ENCODE measurements at regions not wholly inside any gene's neighbourhood (a gene's known extent, or its start where the extent isn't known, plus 50 kb on each side); places are given as distances from the start of the nearest gene placed in this dataset.

DNA sequence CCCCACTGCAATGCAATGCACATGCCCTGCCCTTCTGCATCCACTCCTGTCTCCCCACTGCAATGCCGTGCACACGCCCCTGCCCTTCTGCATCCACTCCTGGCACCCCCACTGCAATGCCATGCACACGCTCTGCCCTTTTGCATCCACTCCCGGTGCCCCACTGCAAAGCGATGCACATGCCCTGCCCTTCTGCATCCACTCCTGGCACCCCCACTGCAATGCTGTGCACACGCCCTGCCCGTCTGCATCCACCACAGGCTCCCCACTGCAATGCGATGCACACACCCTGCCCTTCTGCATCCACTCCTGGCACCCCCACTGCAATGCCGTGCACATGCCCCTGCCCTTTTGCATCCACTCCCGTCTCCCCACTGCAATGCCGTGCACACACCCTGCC, 98.1 kb downstream of the KCTD15 start:
- Histone ChIP-seq H3K36me3 (ENCODE audit: control insufficient read depth in 2 of 2, insufficient read depth in 2 of 2, low read length in 1 of 2) (no peaks in the 10 kb centered on the region), H3K9me3 (ENCODE audit: control insufficient read depth in 2 of 2, insufficient read depth in 1 of 2, low read length in 1 of 2) (peaks cover 0 to 1% of the 10 kb centered on the region in 2 donors), H3K27me3 (ENCODE audit: control insufficient read depth in 2 of 2, insufficient read depth in 1 of 2, low read length in 1 of 2) (no peaks in the 10 kb centered on the region), H3K4me1 (ENCODE audit: control insufficient read depth in 2 of 2, insufficient read depth in 2 of 2, low read length in 2 of 2) (no peaks in the 10 kb centered on the region), H3K27ac (ENCODE audit: low read depth in 1 of 2, low read length in 1 of 2) (no peak overlapping the region), H3K4me3 (ENCODE audit: low read length in 2 of 2) (no peak overlapping the region)
- no peak for DNase-seq (ENCODE audit: low read depth in 6 of 9, low spot score in 9 of 9)
- 88% methylated on average over 11 of the region's 11 CpGs for WGBS

DNA sequence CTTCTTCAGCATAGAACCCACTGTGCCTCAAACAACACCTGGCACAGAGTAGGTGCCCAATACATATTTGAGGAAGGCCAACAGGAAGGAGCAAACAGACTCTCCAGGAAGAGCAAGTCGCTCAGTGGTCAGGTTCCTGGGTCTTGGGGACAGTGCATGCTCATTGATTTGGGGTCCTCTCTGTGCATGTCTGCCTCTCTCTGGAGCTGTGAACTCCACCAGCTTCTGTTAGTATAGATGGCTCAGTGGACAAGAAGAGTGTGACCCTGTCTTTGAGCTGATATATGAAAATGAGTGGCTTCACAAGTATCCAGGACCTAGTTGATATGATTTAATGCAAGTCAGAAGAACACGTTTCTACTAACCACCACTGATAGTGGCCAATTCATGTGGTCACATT, 98.7 kb downstream of the KCTD15 start:
- 66% methylated on average over 2 of the region's 2 CpGs for WGBS
- H3K36me3 ChIP-seq (ENCODE audit: control insufficient read depth in 2 of 2, insufficient read depth in 2 of 2, low read length in 1 of 2), result no peaks in the 10 kb centered on the region
- no peaks in the 10 kb centered on the region for H3K27me3 ChIP-seq (ENCODE audit: control insufficient read depth in 2 of 2, insufficient read depth in 1 of 2, low read length in 1 of 2)
- H3K27ac ChIP-seq (ENCODE audit: low read depth in 1 of 2, low read length in 1 of 2), result no peak overlapping the region
- H3K9me3 ChIP-seq (ENCODE audit: control insufficient read depth in 2 of 2, insufficient read depth in 1 of 2, low read length in 1 of 2), result peaks cover 0 to 1% of the 10 kb centered on the region in 2 donors
- no peak for DNase-seq (ENCODE audit: low read depth in 6 of 9, low spot score in 9 of 9)
- H3K4me1 ChIP-seq (ENCODE audit: control insufficient read depth in 2 of 2, insufficient read depth in 2 of 2, low read length in 2 of 2), result no peaks in the 10 kb centered on the region
- H3K4me3 ChIP-seq (ENCODE audit: low read length in 2 of 2), result no peak overlapping the region

DNA sequence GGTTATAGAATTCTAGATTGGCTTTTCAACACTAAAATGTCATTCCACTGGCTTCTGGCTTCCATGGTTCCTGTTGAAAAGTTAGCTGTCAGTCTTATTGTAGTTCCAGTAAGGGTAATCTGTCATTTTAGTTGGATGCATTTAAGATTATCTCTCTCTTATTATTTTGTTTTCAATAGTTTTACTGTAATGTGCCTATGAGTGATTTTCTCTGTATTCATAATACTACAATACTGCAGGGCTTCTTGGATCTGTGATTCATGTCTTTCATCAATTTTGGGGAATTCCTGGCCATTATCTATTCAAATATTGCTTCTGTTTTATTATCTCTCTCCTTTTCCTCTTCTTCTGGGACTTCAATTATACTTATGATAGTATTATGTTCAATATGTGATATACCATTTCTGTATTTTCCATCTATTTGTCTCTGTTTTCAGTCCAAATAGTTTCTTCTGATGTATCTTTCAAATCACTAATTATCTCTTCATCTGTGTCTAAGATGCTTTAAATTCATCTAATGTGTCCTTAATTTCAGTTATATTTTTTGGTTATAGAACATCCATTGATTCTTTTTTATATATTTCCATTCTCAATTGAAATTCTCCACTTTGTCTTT, 101.5 kb downstream of the KCTD15 start:
- Histone ChIP-seq H3K9me3 (ENCODE audit: control insufficient read depth in 2 of 2, insufficient read depth in 1 of 2, low read length in 1 of 2) (peaks cover 0 to 1% of the 10 kb centered on the region in 2 donors), H3K4me1 (ENCODE audit: control insufficient read depth in 2 of 2, insufficient read depth in 2 of 2, low read length in 2 of 2) (no peaks in the 10 kb centered on the region), H3K36me3 (ENCODE audit: control insufficient read depth in 2 of 2, insufficient read depth in 2 of 2, low read length in 1 of 2) (no peaks in the 10 kb centered on the region), H3K27ac (ENCODE audit: low read depth in 1 of 2, low read length in 1 of 2) (no peak overlapping the region), H3K27me3 (ENCODE audit: control insufficient read depth in 2 of 2, insufficient read depth in 1 of 2, low read length in 1 of 2) (no peaks in the 10 kb centered on the region), H3K4me3 (ENCODE audit: low read length in 2 of 2) (no peak overlapping the region)
- no peak for DNase-seq (ENCODE audit: low read depth in 6 of 9, low spot score in 9 of 9)

DNA sequence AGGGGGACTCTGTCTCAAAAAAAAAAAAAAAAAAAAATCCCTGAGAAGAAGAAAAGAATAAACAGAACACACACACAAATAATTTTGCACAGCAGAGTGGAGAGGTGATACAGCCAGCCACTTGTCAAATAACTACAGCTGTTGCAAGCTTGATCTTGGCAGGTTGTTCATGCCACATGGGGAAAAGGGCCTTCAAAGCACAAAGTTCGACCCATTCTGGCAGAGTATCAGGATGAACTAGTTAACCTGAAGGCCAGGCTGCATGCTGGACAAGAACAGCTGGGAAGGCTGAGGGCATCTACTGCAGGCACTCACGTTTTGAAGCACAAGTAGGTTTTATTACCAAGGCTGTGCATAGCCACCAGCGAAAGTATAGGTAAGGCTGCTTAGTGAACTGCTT, 104.1 kb downstream of the KCTD15 start:
- H3K9me3 ChIP-seq (ENCODE audit: control insufficient read depth in 2 of 2, insufficient read depth in 1 of 2, low read length in 1 of 2), result peaks cover 0 to 1% of the 10 kb centered on the region in 2 donors
- H3K4me3 ChIP-seq (ENCODE audit: low read length in 2 of 2), result no peak overlapping the region
- H3K36me3 ChIP-seq (ENCODE audit: control insufficient read depth in 2 of 2, insufficient read depth in 2 of 2, low read length in 1 of 2), result no peaks in the 10 kb centered on the region
- 76% methylated on average over 3 of the region's 3 CpGs for WGBS
- peaks cover 12 to 20% of the 10 kb centered on the region in 2 donors for H3K27me3 ChIP-seq (ENCODE audit: control insufficient read depth in 2 of 2, insufficient read depth in 1 of 2, low read length in 1 of 2)
- H3K4me1 ChIP-seq (ENCODE audit: control insufficient read depth in 2 of 2, insufficient read depth in 2 of 2, low read length in 2 of 2), result no peaks in the 10 kb centered on the region
- no peak overlapping the region for H3K27ac ChIP-seq (ENCODE audit: low read depth in 1 of 2, low read length in 1 of 2)
- no peak for DNase-seq (ENCODE audit: low read depth in 6 of 9, low spot score in 9 of 9)

DNA sequence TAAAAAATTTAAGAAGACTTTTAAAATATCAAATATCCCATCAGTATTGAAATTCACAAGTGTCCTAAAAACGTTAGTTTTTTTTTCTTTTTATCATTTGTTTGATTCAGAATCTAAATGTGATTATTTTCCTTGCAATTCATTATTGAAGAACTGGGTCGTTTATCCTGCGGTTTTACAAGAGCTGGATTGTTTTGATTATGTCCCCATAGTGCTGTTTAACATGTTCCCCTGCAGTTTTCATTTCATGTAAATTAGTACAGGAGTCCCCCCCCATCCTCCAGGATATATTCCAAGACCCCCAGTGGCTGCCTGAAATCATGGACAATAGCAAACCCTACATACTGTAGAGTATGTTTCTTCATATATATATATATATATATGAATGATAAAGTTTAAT, 105.7 kb downstream of the KCTD15 start:
- H3K9me3 ChIP-seq (ENCODE audit: control insufficient read depth in 2 of 2, insufficient read depth in 1 of 2, low read length in 1 of 2), result peaks cover 0 to 1% of the 10 kb centered on the region in 2 donors
- H3K27ac ChIP-seq (ENCODE audit: low read depth in 1 of 2, low read length in 1 of 2), result no peak overlapping the region
- DNase-seq (ENCODE audit: low read depth in 6 of 9, low spot score in 9 of 9), result no peak
- no peaks in the 10 kb centered on the region for H3K36me3 ChIP-seq (ENCODE audit: control insufficient read depth in 2 of 2, insufficient read depth in 2 of 2, low read length in 1 of 2)
- no peak overlapping the region for H3K4me3 ChIP-seq (ENCODE audit: low read length in 2 of 2)
- H3K4me1 ChIP-seq (ENCODE audit: control insufficient read depth in 2 of 2, insufficient read depth in 2 of 2, low read length in 2 of 2), result no peaks in the 10 kb centered on the region
- 82% methylated on average over 3 of the region's 3 CpGs for WGBS
- peaks cover 28 to 33% of the 10 kb centered on the region in 2 donors for H3K27me3 ChIP-seq (ENCODE audit: control insufficient read depth in 2 of 2, insufficient read depth in 1 of 2, low read length in 1 of 2)

DNA sequence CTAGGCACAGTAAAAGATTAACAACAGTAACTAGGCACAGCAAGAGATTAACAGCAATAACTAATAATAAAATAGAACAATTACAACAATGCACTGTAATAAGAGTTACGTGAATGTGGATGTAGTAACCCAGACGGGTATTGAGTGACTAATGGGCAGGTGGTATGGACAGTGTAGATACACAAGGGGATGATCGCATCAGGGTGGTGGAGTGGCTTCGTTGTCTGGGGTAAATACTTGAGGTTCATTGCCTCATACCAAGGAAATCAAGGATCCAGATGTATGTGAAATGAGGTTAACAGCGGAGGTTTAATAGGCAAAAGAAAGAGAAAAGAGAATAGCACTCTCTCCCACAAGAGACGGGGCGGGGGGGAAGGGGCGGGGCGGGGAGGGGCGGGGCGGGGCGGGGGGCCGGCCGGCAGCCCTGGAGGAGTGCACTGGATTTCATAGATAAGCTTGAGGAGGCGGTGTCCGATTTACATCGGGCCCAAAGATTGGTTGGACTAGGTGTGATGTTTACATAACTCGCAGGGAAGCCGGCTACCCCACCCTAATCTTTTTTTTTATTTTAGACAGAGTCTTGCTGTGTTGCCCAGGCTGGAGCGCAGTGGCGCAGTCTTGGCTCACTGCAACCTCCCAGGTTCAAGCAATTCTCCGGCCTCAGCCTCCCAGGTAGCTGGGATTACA, 106.3 kb downstream of the KCTD15 start:
- peaks cover 0 to 1% of the 10 kb centered on the region in 2 donors for H3K9me3 ChIP-seq (ENCODE audit: control insufficient read depth in 2 of 2, insufficient read depth in 1 of 2, low read length in 1 of 2)
- H3K27ac ChIP-seq (ENCODE audit: low read depth in 1 of 2, low read length in 1 of 2), result no peak overlapping the region
- peaks cover 29 to 39% of the 10 kb centered on the region in 2 donors for H3K27me3 ChIP-seq (ENCODE audit: control insufficient read depth in 2 of 2, insufficient read depth in 1 of 2, low read length in 1 of 2)
- no peak overlapping the region for H3K4me3 ChIP-seq (ENCODE audit: low read length in 2 of 2)
- no peaks in the 10 kb centered on the region for H3K4me1 ChIP-seq (ENCODE audit: control insufficient read depth in 2 of 2, insufficient read depth in 2 of 2, low read length in 2 of 2)
- 84% methylated on average over 21 of the region's 22 CpGs for WGBS
- H3K36me3 ChIP-seq (ENCODE audit: control insufficient read depth in 2 of 2, insufficient read depth in 2 of 2, low read length in 1 of 2), result no peaks in the 10 kb centered on the region
- DNase-seq (ENCODE audit: low read depth in 6 of 9, low spot score in 9 of 9), result no peak

DNA sequence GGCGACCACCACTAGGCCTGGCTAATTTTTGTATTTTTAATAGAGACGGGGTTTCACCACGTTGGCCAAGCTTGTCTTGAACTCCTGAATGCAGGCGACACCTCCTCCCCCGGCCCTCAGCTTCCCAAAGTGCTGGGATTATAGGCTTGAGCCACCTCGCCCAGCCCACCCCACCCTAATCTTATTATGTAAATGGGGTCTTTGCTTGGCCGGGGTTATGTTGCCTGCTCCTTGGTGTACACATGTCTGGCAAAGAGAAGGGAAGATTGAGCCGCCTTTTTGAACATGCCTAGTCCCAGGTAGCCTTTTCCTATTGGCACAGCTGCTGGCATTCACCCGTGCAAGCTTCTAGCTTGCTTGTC, 106.8 kb downstream of the KCTD15 start:
- no peak for DNase-seq (ENCODE audit: low read depth in 6 of 9, low spot score in 9 of 9)
- H3K4me3 ChIP-seq (ENCODE audit: low read length in 2 of 2), result no peak overlapping the region
- peaks cover 30 to 41% of the 10 kb centered on the region in 2 donors for H3K27me3 ChIP-seq (ENCODE audit: control insufficient read depth in 2 of 2, insufficient read depth in 1 of 2, low read length in 1 of 2)
- no peak overlapping the region for H3K27ac ChIP-seq (ENCODE audit: low read depth in 1 of 2, low read length in 1 of 2)
- WGBS, result 90% methylated on average over 9 of the region's 9 CpGs
- peaks cover 0 to 1% of the 10 kb centered on the region in 2 donors for H3K9me3 ChIP-seq (ENCODE audit: control insufficient read depth in 2 of 2, insufficient read depth in 1 of 2, low read length in 1 of 2)
- H3K36me3 ChIP-seq (ENCODE audit: control insufficient read depth in 2 of 2, insufficient read depth in 2 of 2, low read length in 1 of 2), result no peaks in the 10 kb centered on the region
- no peaks in the 10 kb centered on the region for H3K4me1 ChIP-seq (ENCODE audit: control insufficient read depth in 2 of 2, insufficient read depth in 2 of 2, low read length in 2 of 2)

DNA sequence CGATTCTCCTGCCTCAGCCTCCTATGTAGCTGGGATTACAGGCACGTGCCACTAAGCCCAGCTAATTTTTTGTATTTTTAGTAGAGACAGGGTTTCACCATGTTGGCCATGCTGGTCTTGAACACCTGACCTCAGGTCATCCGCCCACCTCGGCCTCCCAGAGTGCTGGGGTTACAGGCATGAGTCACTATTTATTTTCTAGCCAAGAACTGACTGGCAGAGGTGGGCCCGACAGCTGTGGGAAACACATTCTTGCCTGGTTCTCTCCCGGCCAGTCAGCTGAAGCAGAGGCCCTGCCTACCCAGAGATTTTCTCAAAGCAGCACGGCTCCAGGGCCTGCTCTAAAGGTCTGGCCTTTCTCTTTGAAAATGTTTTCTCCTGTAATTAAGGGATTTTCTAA, 108.0 kb downstream of the KCTD15 start:
- DNase-seq (ENCODE audit: low read depth in 6 of 9, low spot score in 9 of 9), result no peak
- no peak overlapping the region for H3K4me3 ChIP-seq (ENCODE audit: low read length in 2 of 2)

DNA sequence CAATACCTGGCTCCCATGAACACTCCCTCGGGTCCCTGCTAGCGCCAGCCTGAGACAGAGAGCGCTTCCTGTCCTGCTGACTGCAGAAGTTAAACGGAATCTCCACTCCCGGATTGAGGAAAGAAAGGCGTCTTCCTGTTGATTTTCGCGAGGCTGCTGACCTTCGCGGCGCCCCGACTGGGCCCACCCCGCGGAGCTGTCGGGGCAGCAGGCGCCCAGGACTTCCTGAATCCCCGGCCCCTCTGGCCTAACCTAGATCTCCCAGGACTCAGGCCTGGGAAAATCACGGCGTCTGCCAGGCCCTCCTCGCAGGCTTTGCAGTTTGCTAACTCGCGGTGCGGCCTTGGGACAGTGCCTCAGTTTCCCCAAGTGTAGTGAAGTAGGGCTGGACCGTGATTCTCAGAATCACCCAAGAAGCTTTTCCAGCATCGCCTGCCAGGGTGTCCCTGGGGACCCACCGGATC, 108.8 kb downstream of the KCTD15 start:
- no peak overlapping the region for H3K27ac ChIP-seq (ENCODE audit: low read depth in 1 of 2, low read length in 1 of 2)
- no peak for DNase-seq (ENCODE audit: low read depth in 6 of 9, low spot score in 9 of 9)
- 3% methylated on average over 26 of the region's 26 CpGs for WGBS
- H3K9me3 ChIP-seq (ENCODE audit: control insufficient read depth in 2 of 2, insufficient read depth in 1 of 2, low read length in 1 of 2), result no peaks in the 10 kb centered on the region
- peaks cover 32 to 47% of the 10 kb centered on the region in 2 donors for H3K27me3 ChIP-seq (ENCODE audit: control insufficient read depth in 2 of 2, insufficient read depth in 1 of 2, low read length in 1 of 2)
- H3K36me3 ChIP-seq (ENCODE audit: control insufficient read depth in 2 of 2, insufficient read depth in 2 of 2, low read length in 1 of 2), result no peaks in the 10 kb centered on the region
- H3K4me3 ChIP-seq (ENCODE audit: low read length in 2 of 2), result no peak overlapping the region
- H3K4me1 ChIP-seq (ENCODE audit: control insufficient read depth in 2 of 2, insufficient read depth in 2 of 2, low read length in 2 of 2), result no peaks in the 10 kb centered on the region

More for the DNA sequence above, 108.0 kb downstream of the KCTD15 start:
- Histone ChIP-seq H3K36me3 (ENCODE audit: control insufficient read depth in 2 of 2, insufficient read depth in 2 of 2, low read length in 1 of 2) (no peaks in the 10 kb centered on the region), H3K9me3 (ENCODE audit: control insufficient read depth in 2 of 2, insufficient read depth in 1 of 2, low read length in 1 of 2) (no peaks in the 10 kb centered on the region), H3K27ac (ENCODE audit: low read depth in 1 of 2, low read length in 1 of 2) (no peak overlapping the region), H3K27me3 (ENCODE audit: control insufficient read depth in 2 of 2, insufficient read depth in 1 of 2, low read length in 1 of 2) (peaks cover 32 to 47% of the 10 kb centered on the region in 2 donors), H3K4me1 (ENCODE audit: control insufficient read depth in 2 of 2, insufficient read depth in 2 of 2, low read length in 2 of 2) (no peaks in the 10 kb centered on the region)
- 74% methylated on average over 7 of the region's 7 CpGs for WGBS

All from thymus (tissue), 11 donors.